ENCODE measurements at regions not wholly inside any gene's neighbourhood (a gene's known extent, or its start where the extent isn't known, plus 50 kb on each side); places are given as distances from the start of the nearest gene placed in this dataset.

- no peak for DNase-seq (ENCODE audit: low read depth in 2 of 2, low spot score in 1 of 2)
These were observed 376.4 kb upstream of the ZNF507 start for GRCh38 chr19:31969016-31969415.

- no peak for DNase-seq (ENCODE audit: low read depth in 2 of 2, low spot score in 1 of 2)
These were observed 375.4 kb upstream of the ZNF507 start for GRCh38 chr19:31970027-31970461.

- no peak for DNase-seq (ENCODE audit: low read depth in 2 of 2, low spot score in 1 of 2)
These were observed 371.1 kb upstream of the ZNF507 start for GRCh38 chr19:31974290-31974689.

- no peak for DNase-seq (ENCODE audit: low read depth in 2 of 2, low spot score in 1 of 2)
These were observed 370.5 kb upstream of the ZNF507 start for GRCh38 chr19:31974941-31975340.

GRCh38 chr19:31975461-31975860 lies 369.9 kb upstream of the ZNF507 start:
- no peak for DNase-seq (ENCODE audit: low read depth in 2 of 2, low spot score in 1 of 2)

- DNase-seq (ENCODE audit: low read depth in 2 of 2, low spot score in 1 of 2) = no peak
These were observed 368.5 kb upstream of the ZNF507 start for GRCh38 chr19:31976775-31977536.

GRCh38 chr19:31979362-31979761 lies 366.0 kb upstream of the ZNF507 start:
- no peak for DNase-seq (ENCODE audit: low read depth in 2 of 2, low spot score in 1 of 2)

GRCh38 chr19:31979949-31980670 lies 365.3 kb upstream of the ZNF507 start:
- DNase-seq (ENCODE audit: low read depth in 2 of 2, low spot score in 1 of 2) = no peak

GRCh38 chr19:31980796-31981195 lies 364.6 kb upstream of the ZNF507 start:
- DNase-seq (ENCODE audit: low read depth in 2 of 2, low spot score in 1 of 2) = no peak

- no peak for DNase-seq (ENCODE audit: low read depth in 2 of 2, low spot score in 1 of 2)
These were observed 363.9 kb upstream of the ZNF507 start for GRCh38 chr19:31981545-31981944.

- no peak for DNase-seq (ENCODE audit: low read depth in 2 of 2, low spot score in 1 of 2)
These were observed 361.8 kb upstream of the ZNF507 start for GRCh38 chr19:31983647-31984046.

GRCh38 chr19:31985001-31985605 lies 360.3 kb upstream of the ZNF507 start:
- no peak for DNase-seq (ENCODE audit: low read depth in 2 of 2, low spot score in 1 of 2)

GRCh38 chr19:31986951-31987350 lies 358.5 kb upstream of the ZNF507 start:
- no peak for DNase-seq (ENCODE audit: low read depth in 2 of 2, low spot score in 1 of 2)

GRCh38 chr19:31988256-31988655 lies 357.2 kb upstream of the ZNF507 start:
- no peak for DNase-seq (ENCODE audit: low read depth in 2 of 2, low spot score in 1 of 2)

GRCh38 chr19:31991984-31992655 lies 353.3 kb upstream of the ZNF507 start:
- DNase-seq (ENCODE audit: low read depth in 2 of 2, low spot score in 1 of 2) = no peak

GRCh38 chr19:31992750-31993149 lies 352.7 kb upstream of the ZNF507 start:
- no peak for DNase-seq (ENCODE audit: low read depth in 2 of 2, low spot score in 1 of 2)

- no peak for DNase-seq (ENCODE audit: low read depth in 2 of 2, low spot score in 1 of 2)
These were observed 349.9 kb upstream of the ZNF507 start for GRCh38 chr19:31995546-31995945.

- DNase-seq (ENCODE audit: low read depth in 2 of 2, low spot score in 1 of 2) = no peak
These were observed 335.3 kb upstream of the ZNF507 start for GRCh38 chr19:32010071-32010470.

GRCh38 chr19:32012206-32012605 lies 333.2 kb upstream of the ZNF507 start:
- no peak for DNase-seq (ENCODE audit: low read depth in 2 of 2, low spot score in 1 of 2)

- no peak for DNase-seq (ENCODE audit: low read depth in 2 of 2, low spot score in 1 of 2)
These were observed 332.4 kb upstream of the ZNF507 start for GRCh38 chr19:32012886-32013631.

All from stimulated activated CD8-positive, alpha-beta memory T cell treated with anti-CD3 and anti-CD28 coated beads, Interleukin-4, amount 100 ng/mL, for 1 hour (primary cell).